H1 (cell line): ENCODE measurements at regions not wholly inside any gene's neighbourhood (a gene's known extent, or its start where the extent isn't known, plus 50 kb on each side); places are given as distances from the start of the nearest gene placed in this dataset.
A peak's percentile ranks its signal among the peaks of the same experiment; 100 is the strongest.

Experiments
- CTCF ChIA-PET: fragments of 300-600 bp; sonication (Branson Sonifier 250); formaldehyde crosslinking; loops from one replicate; lab custom pipeline; 2021; ENCODE audit not compliant: partially characterized antibody; lab: Charles Lee
- POLR2A ChIA-PET: fragments of 300-600 bp; sonication (Branson Sonifier 250); formaldehyde crosslinking; loops from one replicate; lab custom pipeline; 2021; ENCODE audit warnings: inconsistent platforms; ENCODE audit not compliant: partially characterized antibody; lab: Charles Lee
- DNase-seq, 2 experiments: peaks; one replicate each; pipeline versions ENCODE4 v3.0.0 to v3.0.0-alpha.2; 2010 to 2022; ENCODE audit warnings: low spot score in 2 of 2, low read depth in 1 of 2, mixed read lengths in 1 of 2
- FAIRE-seq: peaks from 2 replicates; lab custom pipeline; 2011; peaks lifted over from hg19 to GRCh38; lab: Jason Lieb, UNC
- H2AFZ ChIP-seq: 2 replicates; pipeline ENCODE4 v1.8.1; 2012; ENCODE audit warnings: low read length, inconsistent platforms
- H2AK5ac ChIP-seq: 2 replicates; pipeline ENCODE4 v1.6.1; 2013; ENCODE audit warnings: low read depth, low read length
- H2BK120ac ChIP-seq: replicated peaks from 2 replicates; pipeline ENCODE3; 2013; ENCODE audit warnings: low read depth, low read length, inconsistent platforms
- H2BK12ac ChIP-seq: 2 replicates; pipeline ENCODE4 v1.6.1; 2013; ENCODE audit warnings: low read depth, low read length
- H2BK15ac ChIP-seq: 2 replicates; pipeline ENCODE4 v1.6.1; 2013; ENCODE audit warnings: low read length
- H2BK20ac ChIP-seq: 2 replicates; pipeline ENCODE4 v1.6.1; 2013; ENCODE audit warnings: low read length
- H2BK5ac ChIP-seq: 2 replicates; pipeline ENCODE4 v1.6.1; 2013; ENCODE audit warnings: low read depth, low read length
- H3K14ac ChIP-seq: 2 replicates; pipeline ENCODE4 v1.6.1; 2013; ENCODE audit warnings: inconsistent platforms; ENCODE audit not compliant: insufficient read length
- H3K18ac ChIP-seq: 2 replicates; pipeline ENCODE4 v1.6.1; 2013; ENCODE audit warnings: low read length; ENCODE audit errors: extremely low read depth
- H3K23ac ChIP-seq: 2 replicates; pipeline ENCODE4 v1.6.1; 2013; ENCODE audit warnings: inconsistent platforms; ENCODE audit not compliant: insufficient read length
- H3K23me2 ChIP-seq: 2 replicates; pipeline ENCODE4 v1.6.1; 2013; ENCODE audit warnings: low read depth, low read length
- H3K27ac ChIP-seq: 2 replicates; pipeline ENCODE4 v1.6.1; 2011; ENCODE audit warnings: low read depth, low read length, inconsistent platforms
- H3K27me3 ChIP-seq, 4 experiments: replicated peaks in 1 of 4; 1 replicate in 1 of 4; 2 replicates in 3 of 4; pipeline versions ENCODE4 v1.6.1 to v1.8.1; 2011 to 2013; ENCODE audit warnings: low read length in 3 of 4, mild to moderate bottlenecking in 3 of 4, inconsistent platforms in 2 of 4, mixed read lengths in 2 of 4, moderate library complexity in 1 of 4; ENCODE audit not compliant: control insufficient read depth in 3 of 4, insufficient read depth in 3 of 4; ENCODE audit errors: extremely low read depth in 1 of 4
- H3K36me3 ChIP-seq, 4 experiments: 2 replicates each; pipeline versions ENCODE4 v1.6.1 to v1.8.1; 2011 to 2013; ENCODE audit warnings: mild to moderate bottlenecking in 4 of 4, low read length in 3 of 4, moderate library complexity in 2 of 4, control low read depth in 1 of 4, inconsistent platforms in 1 of 4; ENCODE audit not compliant: insufficient read depth in 4 of 4, control insufficient read depth in 2 of 4
- H3K4ac ChIP-seq: replicated peaks from 2 replicates; pipeline ENCODE3; 2013; ENCODE audit warnings: low read length, low read depth, mixed read lengths, inconsistent platforms; ENCODE audit not compliant: insufficient read length
- H3K4me1 ChIP-seq, 4 experiments: replicated peaks in 1 of 4; 1 replicate in 1 of 4; 2 replicates in 3 of 4; pipeline versions ENCODE4 v1.6.1 to v1.8.1; 2011 to 2013; ENCODE audit warnings: low read length in 3 of 4, inconsistent platforms in 2 of 4, mixed read lengths in 1 of 4; ENCODE audit not compliant: insufficient read depth in 4 of 4, control insufficient read depth in 3 of 4
- H3K4me2 ChIP-seq, 2 experiments: 2 replicates each; pipeline versions ENCODE4 v1.6.1 to v1.8.1; 2011 to 2013; ENCODE audit warnings: low read depth in 2 of 2, low read length in 2 of 2, control low read depth in 1 of 2, inconsistent platforms in 1 of 2, mild to moderate bottlenecking in 1 of 2; ENCODE audit not compliant: insufficient read depth in 1 of 2
- H3K4me3 ChIP-seq, 4 experiments: fragments of 200-600, 300-600 bp in 1 of 4; sonication (generic), shearing (Covaris generic), sonication (Bioruptor Twin) in 1 of 4; 2 replicates each; pipeline versions ENCODE4 v1.5.1 to v1.8.1; 2011 to 2016; ENCODE audit warnings: low read length in 4 of 4, low read depth in 3 of 4, control low read depth in 2 of 4, inconsistent platforms in 2 of 4, mild to moderate bottlenecking in 2 of 4, mixed read lengths in 1 of 4, moderate library complexity in 1 of 4; ENCODE audit not compliant: insufficient read depth in 2 of 4; ENCODE audit errors: extremely low read depth in 1 of 4
- H3K56ac ChIP-seq: replicated peaks from 2 replicates; pipeline ENCODE3; 2013; ENCODE audit warnings: low read depth, mild to moderate bottlenecking, mixed read lengths, low read length, inconsistent platforms; ENCODE audit not compliant: insufficient read length
- H3K79me1 ChIP-seq: 2 replicates; pipeline ENCODE4 v1.6.1; 2013; ENCODE audit warnings: low read depth, low read length, control low read depth
- H3K79me2 ChIP-seq, 2 experiments: 2 replicates each; pipeline versions ENCODE4 v1.6.1 to v1.8.1; 2012 to 2013; ENCODE audit warnings: low read length in 2 of 2, mild to moderate bottlenecking in 2 of 2, inconsistent platforms in 1 of 2; ENCODE audit not compliant: insufficient read depth in 2 of 2, control insufficient read depth in 1 of 2
- H3K9ac ChIP-seq, 4 experiments: replicated peaks in 1 of 4; 1 replicate in 1 of 4; 2 replicates in 3 of 4; pipeline versions ENCODE4 v1.6.1 to v1.8.1; 2011 to 2013; ENCODE audit warnings: low read depth in 3 of 4, low read length in 3 of 4, control low read depth in 2 of 4, mild to moderate bottlenecking in 2 of 4, moderate library complexity in 2 of 4, inconsistent platforms in 1 of 4; ENCODE audit errors: extremely low read depth in 1 of 4
- H3K9me3 ChIP-seq, 2 experiments: 2 replicates each; pipeline versions ENCODE4 v1.6.1 to v1.8.1; 2012 to 2013; ENCODE audit warnings: mild to moderate bottlenecking in 2 of 2, moderate library complexity in 2 of 2, control low read depth in 1 of 2, inconsistent platforms in 1 of 2, low read depth in 1 of 2, low read length in 1 of 2, mixed read lengths in 1 of 2; ENCODE audit not compliant: insufficient read depth in 2 of 2
- H4K20me1 ChIP-seq, 2 experiments: replicated peaks in 1 of 2; 2 replicates each; pipeline versions ENCODE3 to v1.8.1; 2011 to 2013; ENCODE audit warnings: inconsistent platforms in 2 of 2, low read length in 2 of 2, mild to moderate bottlenecking in 1 of 2; ENCODE audit not compliant: insufficient read depth in 2 of 2, control insufficient read depth in 1 of 2
- H4K5ac ChIP-seq: 2 replicates; pipeline ENCODE4 v1.6.1; 2013; ENCODE audit warnings: low read length, low read depth, mixed read lengths, inconsistent platforms; ENCODE audit not compliant: insufficient read length
- H4K8ac ChIP-seq: 2 replicates; pipeline ENCODE4 v1.8.0; 2013; ENCODE audit warnings: mild to moderate bottlenecking, moderate library complexity, low read length, inconsistent platforms; ENCODE audit not compliant: insufficient read depth; ENCODE audit errors: extremely low read depth
- H4K91ac ChIP-seq: replicated peaks from 2 replicates; pipeline ENCODE3; 2013; ENCODE audit warnings: low read length, mixed read lengths, inconsistent platforms; ENCODE audit not compliant: insufficient read length
- CTCF ChIP-seq, 3 experiments: IDR thresholded peaks; 1 replicate in 2 of 3; 2 replicates in 1 of 3; pipeline versions ENCODE4 v1.5.1 to v1.6.1; 2011; ENCODE audit warnings: low read length in 3 of 3, mild to moderate bottlenecking in 3 of 3, inconsistent platforms in 2 of 3, low read depth in 1 of 3, moderate library complexity in 1 of 3; ENCODE audit not compliant: insufficient read depth in 1 of 3; ENCODE audit errors: control extremely low read depth in 1 of 3
- RAD21 ChIP-seq, 2 experiments: IDR thresholded peaks in 1 of 2; conservative IDR thresholded peaks in 1 of 2; 2 replicates each; pipeline ENCODE4 v1.6.1; 2011; ENCODE audit warnings: low read depth in 2 of 2, low read length in 2 of 2, improper control_type of control experiment in 1 of 2, inconsistent platforms in 1 of 2, mild to moderate bottlenecking in 1 of 2, moderate library complexity in 1 of 2
- SP4 ChIP-seq: IDR thresholded peaks from 2 replicates; pipeline ENCODE4 v1.6.1; 2012; ENCODE audit warnings: low read length, inconsistent platforms
- WGBS, 2 experiments: shearing (Covaris generic) in 1 of 2; methylation state at CpG; one replicate each; pipeline versions ENCODE4 v1.1.6 to v1.1.7; 2013 to 2015; ENCODE audit warnings: low lambda C conversion rate in 2 of 2, mixed read lengths in 2 of 2, inconsistent platforms in 1 of 2, low coverage in 1 of 2, missing lambda C conversion rate in 1 of 2; ENCODE audit not compliant: insufficient replicate concordance in 2 of 2, insufficient coverage in 1 of 2, insufficient read length in 1 of 2; ENCODE audit errors: extremely low coverage in 1 of 2, missing lambda C conversion rate in 1 of 2; 5-methylcytosine and 5-hydroxymethylcytosine counted together

GRCh38 chr6:74280130-74280692 is 584.2 kb downstream of the CD109 start:
- CTCF ChIA-PET, result interaction anchor here (0.6 to 3.9 kb wide), 17 partner anchors 10 to 1530 kb away, joined by 3 to 17 read pairs (median 3); no protein-coding TSS in a partner anchor
- H2BK15ac ChIP-seq, result no peak overlapping the region
- no peak overlapping the region for H2BK20ac ChIP-seq
- no peak for TF ChIP-seq SP4
- peak in 2 of 3 experiments; percentile 31 to 57; a peak in 2 of 4 replicates for TF ChIP-seq CTCF (IDR thresholded peaks at IDR 0.05; ENCODE audit: control extremely low read depth in 1 of 3, insufficient read depth in 1 of 3, low read depth in 1 of 3, low read length in 3 of 3)
- TF ChIP-seq RAD21 (IDR thresholded peaks at IDR 0.05 in 1 of 2, conservative IDR thresholded peaks at IDR 0.05 in 1 of 2; ENCODE audit: low read depth in 2 of 2, low read length in 2 of 2), result peak; percentile 55 to 60
- TF ChIP-seq, all 59 proteins: peak for 2
- Histone ChIP-seq H3K36me3 (no peaks in the 10 kb centered on the region), H4K20me1 (no peaks in the 10 kb centered on the region), H3K9me3 (no peaks in the 10 kb centered on the region), H3K14ac (no peak overlapping the region), H2BK12ac (no peak overlapping the region), H3K4me1 (no peaks in the 10 kb centered on the region), H2BK5ac (no peak overlapping the region), H3K4ac (no peak overlapping the region), H3K18ac (no peak overlapping the region), H3K79me2 (no peaks in the 10 kb centered on the region), H4K8ac (no peak overlapping the region), H3K27ac (no peak overlapping the region), H2BK120ac (no peak overlapping the region), H3K4me2 (no peak overlapping the region), H3K4me3 (no peak overlapping the region), H3K23me2 (no peaks in the 10 kb centered on the region), H3K27me3 (no peaks in the 10 kb centered on the region), H3K79me1 (no peaks in the 10 kb centered on the region), H2AFZ (no peak overlapping the region), H3K23ac (no peak overlapping the region), H2AK5ac (no peak overlapping the region), H3K9ac (no peak overlapping the region), H4K91ac (no peak overlapping the region), H3K56ac (no peak overlapping the region), H4K5ac (no peak overlapping the region)
- no peak for DNase-seq
- FAIRE-seq, result no peak
- 75% methylated on average over 6 of the region's 6 CpGs; no CpG with 5 or more reads in 1 of the 2 experiments for WGBS, 2 experiments
- POLR2A ChIA-PET, result no interaction called here
